Coronary artery (tissue), 2 donors: ENCODE measurements at regions not wholly inside any gene's neighbourhood (a gene's known extent, or its start where the extent isn't known, plus 50 kb on each side); places are given as distances from the start of the nearest gene placed in this dataset.

Experiments used
- DNase-seq: peaks from one replicate; pipeline ENCODE4 v3.0.0-alpha.2; 2017; ENCODE audit warnings: low spot score
- H3K27ac ChIP-seq, 2 donors: fragments of 200-600 bp; sonication (generic); one replicate each; pipeline ENCODE4 v1.5.1; 2016 to 2019
- H3K4me3 ChIP-seq: fragments of 200-600 bp; sonication (generic); 2 replicates; pipeline ENCODE4 v1.5.1; 2016; ENCODE audit warnings: mild to moderate bottlenecking, moderate library complexity
- TF ChIP-seq, protein P1 (sequence below): fragments of 200-600 bp; sonication (generic); IDR thresholded peaks from one replicate; pipeline ENCODE4 v1.5.1; 2019; ENCODE audit warnings: antibody characterized with exemption

DNA sequence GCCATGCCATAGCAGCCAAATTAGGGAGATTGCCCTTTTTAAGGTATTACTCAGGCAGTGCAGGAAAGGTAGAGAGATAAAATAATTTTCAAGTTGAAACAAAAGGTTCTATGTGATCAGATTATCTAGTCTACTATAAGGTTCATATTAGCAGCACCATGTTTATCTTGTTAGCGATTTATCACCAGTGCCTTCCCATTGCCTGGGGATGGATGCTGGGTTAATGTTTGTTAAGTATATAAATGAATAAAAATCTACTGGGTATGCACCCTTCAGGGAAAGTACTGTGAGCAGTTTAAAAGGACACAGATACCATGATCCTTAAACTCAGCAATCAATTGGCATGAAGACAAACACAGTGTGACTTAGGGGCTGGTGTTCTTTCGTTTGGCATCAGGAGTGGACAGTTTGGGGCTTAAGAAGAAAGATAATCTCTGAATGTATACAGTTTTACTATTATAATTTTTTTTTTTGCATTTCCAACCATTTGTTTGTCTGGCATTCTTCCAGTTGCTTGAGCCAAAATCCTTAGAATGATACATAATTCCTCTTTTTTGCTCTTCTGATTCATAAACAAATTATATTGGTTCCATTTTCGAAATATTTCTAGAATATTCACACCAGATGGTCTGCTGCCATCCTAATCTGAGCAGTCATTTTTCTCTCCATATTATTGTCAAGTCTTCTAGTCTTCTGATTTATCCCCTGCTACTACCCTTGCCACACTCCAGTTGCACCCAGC, 512.8 kb upstream of the SLC8A1 start:
- Histone ChIP-seq H3K27ac (no peak overlapping the region), H3K4me3 (no peak overlapping the region)
- DNase-seq: no peak
- TF ChIP-seq, protein P1, sequence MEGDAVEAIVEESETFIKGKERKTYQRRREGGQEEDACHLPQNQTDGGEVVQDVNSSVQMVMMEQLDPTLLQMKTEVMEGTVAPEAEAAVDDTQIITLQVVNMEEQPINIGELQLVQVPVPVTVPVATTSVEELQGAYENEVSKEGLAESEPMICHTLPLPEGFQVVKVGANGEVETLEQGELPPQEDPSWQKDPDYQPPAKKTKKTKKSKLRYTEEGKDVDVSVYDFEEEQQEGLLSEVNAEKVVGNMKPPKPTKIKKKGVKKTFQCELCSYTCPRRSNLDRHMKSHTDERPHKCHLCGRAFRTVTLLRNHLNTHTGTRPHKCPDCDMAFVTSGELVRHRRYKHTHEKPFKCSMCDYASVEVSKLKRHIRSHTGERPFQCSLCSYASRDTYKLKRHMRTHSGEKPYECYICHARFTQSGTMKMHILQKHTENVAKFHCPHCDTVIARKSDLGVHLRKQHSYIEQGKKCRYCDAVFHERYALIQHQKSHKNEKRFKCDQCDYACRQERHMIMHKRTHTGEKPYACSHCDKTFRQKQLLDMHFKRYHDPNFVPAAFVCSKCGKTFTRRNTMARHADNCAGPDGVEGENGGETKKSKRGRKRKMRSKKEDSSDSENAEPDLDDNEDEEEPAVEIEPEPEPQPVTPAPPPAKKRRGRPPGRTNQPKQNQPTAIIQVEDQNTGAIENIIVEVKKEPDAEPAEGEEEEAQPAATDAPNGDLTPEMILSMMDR: no peak

DNA sequence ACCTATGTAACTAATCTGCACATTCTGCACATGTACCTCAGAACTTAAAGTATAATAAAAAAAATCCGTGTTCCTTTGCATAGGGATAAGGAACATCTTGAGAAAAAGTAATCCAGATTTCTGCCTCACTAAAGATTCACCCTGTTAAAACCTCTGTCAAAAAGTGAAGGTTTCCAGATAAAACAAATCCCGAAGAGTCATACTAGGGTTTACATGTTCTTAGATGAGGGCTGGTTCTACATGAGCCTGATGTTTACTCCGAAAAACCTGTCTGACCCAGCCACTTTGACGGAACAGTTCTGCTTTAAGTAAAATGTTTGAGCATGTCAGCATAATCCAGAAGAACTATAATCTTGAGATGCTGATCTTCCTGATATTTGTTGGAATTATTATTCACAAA, 515.6 kb upstream of the SLC8A1 start:
- H3K27ac ChIP-seq: no peak overlapping the region

DNA sequence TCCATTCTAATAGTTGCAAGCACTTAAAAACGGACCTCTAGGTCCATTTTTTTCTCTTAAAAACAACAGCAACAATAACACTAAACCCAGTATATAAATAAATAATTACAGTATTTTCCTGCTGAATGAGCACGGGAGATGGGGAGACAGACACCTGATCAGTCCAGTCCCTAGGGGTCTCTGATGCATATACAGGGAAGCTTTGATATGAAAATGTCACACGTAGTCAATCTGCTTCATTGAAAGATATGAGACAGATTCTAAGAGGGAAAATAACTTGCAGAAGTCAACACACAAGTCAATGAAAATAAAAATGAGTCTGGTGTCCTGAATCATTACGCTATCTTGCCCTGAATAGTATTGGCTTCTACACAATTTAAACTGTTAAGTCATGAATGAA, 523.3 kb upstream of the SLC8A1 start:
- Histone ChIP-seq H3K4me3 (no peak overlapping the region), H3K27ac (no peak overlapping the region)
- TF ChIP-seq, protein P1: no peak
- DNase-seq: no peak

More for the DNA sequence above, 515.6 kb upstream of the SLC8A1 start:
- no peak overlapping the region for H3K4me3 ChIP-seq
- DNase-seq: no peak
- TF ChIP-seq, protein P1: no peak

DNA sequence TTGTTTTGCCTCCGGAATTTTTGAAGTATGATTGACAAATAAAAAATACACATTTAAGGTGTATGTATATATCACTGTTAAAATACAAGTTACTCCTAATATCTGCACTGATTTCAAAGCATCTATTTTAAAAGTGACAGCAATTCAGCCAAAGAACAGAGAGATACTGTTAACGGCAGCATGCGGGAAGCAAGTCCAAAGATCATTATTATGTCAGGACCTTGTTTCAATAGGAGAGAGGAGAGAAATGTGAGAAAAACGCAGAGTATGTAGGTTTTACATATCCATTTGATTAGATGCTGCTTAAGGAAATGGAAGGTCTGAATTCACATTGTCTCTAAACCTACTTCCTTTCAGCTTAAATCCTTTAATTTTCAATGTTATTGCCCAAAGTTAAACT, 545.5 kb upstream of the SLC8A1 start:
- DNase-seq: no peak
- no peak overlapping the region for H3K4me3 ChIP-seq
- TF ChIP-seq, protein P1: no peak
- no peak overlapping the region for H3K27ac ChIP-seq

DNA sequence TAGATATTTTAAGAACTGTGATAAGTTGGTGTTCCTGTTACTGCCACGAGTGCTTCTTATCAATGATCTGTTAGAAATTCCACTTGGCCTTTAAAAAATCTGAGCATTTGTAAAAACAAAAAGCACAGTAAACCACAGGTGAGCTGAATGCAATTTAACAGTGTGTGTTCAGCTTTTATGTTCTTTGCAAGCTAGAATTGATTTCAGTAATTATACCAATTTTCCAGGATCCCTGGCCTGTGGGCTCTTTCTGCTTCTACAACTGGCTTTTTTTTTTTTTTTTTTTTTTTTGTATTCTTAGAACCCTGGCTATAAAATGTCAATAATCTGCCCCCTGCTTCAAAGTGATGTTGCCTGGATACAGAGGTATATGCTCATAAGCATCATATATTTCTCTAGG, 548.5 kb upstream of the SLC8A1 start:
- no peak overlapping the region for H3K4me3 ChIP-seq
- no peak overlapping the region for H3K27ac ChIP-seq
- TF ChIP-seq, protein P1: no peak
- no peak for DNase-seq

DNA sequence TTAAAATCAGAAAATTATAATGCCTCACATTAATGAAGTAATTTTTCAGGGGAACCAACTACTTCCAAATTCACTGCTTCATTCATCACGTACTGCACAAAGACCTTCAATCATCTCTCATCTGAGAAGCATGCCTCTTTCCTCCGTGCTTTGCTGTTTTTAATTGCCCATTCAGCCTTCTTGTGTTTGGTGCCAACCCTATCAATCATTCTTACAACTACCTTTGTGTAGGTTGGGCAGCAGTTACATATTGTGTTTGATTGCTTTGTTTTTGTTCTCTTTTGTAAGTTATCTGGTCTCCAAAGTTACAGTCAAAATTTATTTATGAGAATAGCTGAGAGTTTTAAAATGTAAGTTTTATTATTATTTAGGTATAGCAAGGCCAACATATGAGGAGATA, 549.0 kb upstream of the SLC8A1 start:
- DNase-seq: no peak
- Histone ChIP-seq H3K27ac (no peak overlapping the region), H3K4me3 (no peak overlapping the region)
- TF ChIP-seq, protein P1: no peak

DNA sequence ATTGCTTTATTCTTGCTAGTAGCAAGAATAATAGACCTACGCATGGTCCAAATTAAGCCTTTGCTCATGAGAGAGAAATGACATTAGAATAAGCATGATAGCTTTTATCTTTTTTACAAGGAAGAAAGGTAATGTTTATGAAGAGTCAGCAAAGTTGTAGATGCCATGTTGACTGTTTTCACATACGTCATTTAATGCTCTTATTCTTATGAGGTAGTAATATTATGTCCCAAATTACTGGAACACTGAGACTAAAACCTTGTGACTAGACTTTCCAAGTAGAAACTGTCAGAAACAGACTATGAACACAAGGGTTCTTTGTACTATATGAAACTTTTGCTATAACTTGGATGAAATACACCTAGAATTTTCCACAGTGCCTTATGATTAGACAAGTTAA, 552.8 kb upstream of the SLC8A1 start:
- DNase-seq: no peak
- Histone ChIP-seq H3K4me3 (no peak overlapping the region), H3K27ac (no peak overlapping the region)
- TF ChIP-seq, protein P1: no peak
